ENCODE measurements at regions not wholly inside any gene's neighbourhood (a gene's known extent, or its start where the extent isn't known, plus 50 kb on each side); places are given as distances from the start of the nearest gene placed in this dataset.
"Not testable (repeated sequence)": the region's sequence is repeated elsewhere in the genome, so short reads cannot be mapped to it uniquely, and the experiment has no call there.

DNA sequence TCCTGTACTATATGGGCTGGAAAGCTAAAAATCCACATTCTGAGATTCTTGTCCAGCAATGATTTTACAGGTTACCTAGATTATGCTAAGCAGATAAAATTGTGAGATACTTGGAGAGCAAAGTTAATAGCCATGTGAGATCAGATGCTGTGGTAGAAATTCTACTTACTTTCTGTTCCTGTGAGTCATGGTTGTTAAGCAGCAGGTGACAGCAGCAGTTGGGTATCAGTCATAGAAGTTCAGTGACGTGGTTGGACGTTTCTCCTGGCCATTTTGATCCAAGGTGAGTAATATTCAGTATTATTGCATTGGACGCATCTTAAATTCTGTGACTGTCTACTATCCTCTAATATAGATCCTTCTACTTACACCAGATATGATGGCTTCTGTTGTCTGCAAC lies 524.5 kb downstream of the TMEM38B start:
- DNase-seq (ENCODE audit: low read depth in 3 of 3), result no peak

DNA sequence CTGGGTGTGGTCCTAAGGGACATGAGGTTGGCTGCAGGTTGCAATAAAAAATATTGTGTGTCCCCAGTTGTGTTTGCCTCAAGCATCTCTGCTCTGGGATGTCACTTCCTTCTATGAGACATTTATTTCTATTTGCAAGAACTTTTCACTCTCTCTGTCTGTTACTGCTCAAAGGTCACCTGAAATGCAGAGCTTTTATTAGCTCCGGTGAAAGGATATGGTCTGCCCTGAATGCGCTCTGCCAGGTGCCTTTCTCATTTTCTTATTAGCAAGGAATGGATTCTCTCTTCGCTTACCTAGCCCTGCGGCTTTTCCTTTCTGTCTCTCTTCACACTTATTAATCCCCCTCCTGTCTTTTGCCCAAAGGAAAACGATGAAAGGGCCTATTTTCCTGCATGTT lies 526.1 kb downstream of the TMEM38B start:
- no peak for DNase-seq (ENCODE audit: low read depth in 3 of 3)

DNA sequence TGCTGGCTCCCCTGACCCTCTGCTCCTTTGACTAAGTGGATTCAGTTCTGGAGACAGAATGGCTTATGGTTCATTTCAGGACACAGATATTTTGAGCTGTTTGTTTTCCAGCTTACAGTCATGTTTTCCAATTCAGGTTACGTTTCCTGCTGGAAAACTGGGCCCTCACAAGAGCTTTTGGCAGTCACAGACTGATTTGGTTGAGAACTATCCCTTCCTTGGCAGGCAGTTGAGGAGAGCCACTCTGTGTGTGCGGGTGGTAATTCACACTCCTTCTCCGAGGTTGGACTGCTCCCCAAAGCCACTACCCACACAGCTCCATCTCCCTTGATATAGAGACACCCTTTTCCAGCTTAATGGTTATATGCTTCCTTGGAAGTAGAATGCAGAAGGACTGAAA lies 534.5 kb downstream of the TMEM38B start:
- DNase-seq (ENCODE audit: low read depth in 3 of 3), result no peak

DNA sequence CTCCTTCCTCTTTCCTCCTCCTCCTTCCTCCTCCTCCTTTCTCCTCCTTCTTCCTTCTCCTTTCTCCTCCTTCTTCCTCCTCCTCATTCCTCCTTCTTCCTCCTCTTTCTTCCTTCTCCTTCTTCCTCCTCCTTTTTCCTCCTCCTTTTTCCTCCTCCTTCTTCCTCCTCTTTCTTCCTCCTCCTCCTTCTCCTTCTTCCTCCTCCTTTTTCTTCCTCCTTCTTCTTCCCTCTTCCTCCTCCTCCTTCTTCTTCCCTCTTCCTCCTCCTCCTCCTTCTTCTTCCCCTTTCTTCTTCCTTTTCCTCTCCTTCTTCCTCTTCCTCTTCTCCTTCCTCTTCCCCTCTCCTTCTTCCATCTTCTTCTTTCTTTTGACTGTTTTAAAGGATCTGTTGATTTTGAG lies 538.8 kb downstream of the TMEM38B start:
- no peak for DNase-seq (ENCODE audit: low read depth in 3 of 3)

DNA sequence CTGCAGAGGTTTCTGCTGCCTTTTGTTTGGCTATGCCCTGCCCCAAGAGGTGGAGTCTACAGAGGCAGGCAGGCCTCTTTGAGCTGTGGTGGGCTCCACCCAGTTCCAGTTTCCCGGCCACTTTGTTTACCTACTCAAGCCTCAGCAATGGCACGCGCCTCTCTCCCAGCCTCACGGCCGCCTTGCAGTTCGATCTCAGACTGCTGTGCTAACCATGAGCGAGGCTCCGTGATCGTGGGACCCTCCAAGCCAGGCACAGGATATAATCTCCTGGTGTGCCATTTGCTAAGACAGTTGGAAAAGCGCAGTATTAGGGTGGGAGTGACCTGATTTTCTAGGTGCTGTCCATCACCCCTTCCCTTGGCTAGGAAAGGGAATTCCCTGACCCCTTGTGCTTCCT lies 566.6 kb downstream of the TMEM38B start:
- not testable (repeated sequence) for DNase-seq (ENCODE audit: low read depth in 3 of 3)

DNA sequence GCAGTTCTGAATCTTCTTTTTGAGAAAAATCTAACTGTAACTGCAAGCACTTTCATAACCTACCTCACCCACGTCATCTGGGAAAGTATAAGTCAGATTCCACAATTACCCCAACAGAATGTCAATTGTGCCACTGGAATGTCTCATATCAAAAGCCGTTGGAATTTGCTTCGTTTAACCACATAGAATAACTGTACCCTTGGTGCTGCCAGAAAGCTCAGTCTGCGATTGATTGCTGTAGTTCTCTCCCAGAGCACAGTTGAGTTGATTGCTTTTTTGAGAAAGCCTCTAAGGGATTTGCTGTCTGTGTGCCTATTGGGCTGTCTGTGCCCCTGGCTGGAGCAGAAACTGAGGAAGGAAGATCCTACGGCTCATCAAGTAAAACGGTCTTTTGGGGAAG lies 583.6 kb downstream of the TMEM38B start:
- DNase-seq (ENCODE audit: low read depth in 3 of 3), result no peak

DNA sequence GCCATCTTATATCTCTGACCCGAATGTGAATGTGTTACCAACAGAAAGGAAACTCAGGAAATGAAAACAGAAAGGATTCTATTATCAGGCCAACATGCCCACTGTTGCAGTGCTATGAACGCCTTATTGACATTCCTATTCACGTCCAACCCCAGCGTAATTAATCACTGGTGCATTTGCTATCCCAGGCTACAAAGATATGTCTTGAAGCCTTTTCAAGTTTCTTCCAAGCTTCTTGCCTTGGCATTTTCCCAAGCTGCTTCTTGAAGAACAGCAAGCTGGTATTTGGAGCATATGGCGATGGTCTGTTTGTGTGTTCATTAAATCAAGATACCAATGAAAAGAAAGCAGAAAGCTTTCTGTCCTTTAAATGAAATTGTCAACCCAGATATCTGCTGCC lies 579.2 kb upstream of the ZNF462 start:
- no peak for DNase-seq (ENCODE audit: low read depth in 3 of 3)

DNA sequence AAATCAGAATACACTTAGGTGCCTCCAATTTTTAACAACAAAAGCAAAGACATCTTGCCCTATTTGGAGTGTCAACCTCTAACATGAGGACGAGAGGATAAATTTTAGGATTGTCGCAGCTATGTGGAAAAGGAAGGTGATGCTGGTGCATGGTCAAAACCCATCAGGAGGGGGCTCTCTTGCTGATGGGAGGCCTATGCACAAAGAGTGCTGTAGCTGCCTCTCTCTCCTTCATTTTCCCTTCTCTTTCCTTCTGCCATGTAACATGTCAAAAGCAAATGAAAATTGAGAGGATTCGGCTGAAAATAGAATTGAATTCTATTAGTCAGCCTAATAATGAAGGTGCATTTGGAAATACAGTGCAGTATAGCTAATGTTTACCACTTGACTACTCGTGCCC lies 578.7 kb upstream of the ZNF462 start:
- DNase-seq (ENCODE audit: low read depth in 3 of 3), result no peak

DNA sequence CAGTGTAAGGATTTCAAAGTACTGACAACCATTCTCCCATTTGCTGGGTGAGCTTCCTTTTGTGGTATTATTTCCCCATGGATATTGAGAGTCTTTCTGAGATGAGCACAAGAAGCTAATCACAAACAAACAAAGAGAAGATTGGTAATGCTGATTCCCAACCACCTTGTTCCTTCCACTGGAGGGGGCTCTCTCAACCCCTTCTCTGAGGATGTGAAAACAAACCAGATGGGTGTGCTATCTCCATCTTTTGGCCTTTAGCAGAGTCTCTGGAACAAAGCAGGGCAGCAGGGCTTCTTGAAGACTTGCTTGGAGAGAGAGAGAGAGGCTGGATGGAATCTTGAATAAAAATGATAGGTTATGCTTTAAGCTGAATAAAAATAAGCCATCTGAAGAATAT lies 576.7 kb upstream of the ZNF462 start:
- DNase-seq (ENCODE audit: low read depth in 3 of 3), result no peak

DNA sequence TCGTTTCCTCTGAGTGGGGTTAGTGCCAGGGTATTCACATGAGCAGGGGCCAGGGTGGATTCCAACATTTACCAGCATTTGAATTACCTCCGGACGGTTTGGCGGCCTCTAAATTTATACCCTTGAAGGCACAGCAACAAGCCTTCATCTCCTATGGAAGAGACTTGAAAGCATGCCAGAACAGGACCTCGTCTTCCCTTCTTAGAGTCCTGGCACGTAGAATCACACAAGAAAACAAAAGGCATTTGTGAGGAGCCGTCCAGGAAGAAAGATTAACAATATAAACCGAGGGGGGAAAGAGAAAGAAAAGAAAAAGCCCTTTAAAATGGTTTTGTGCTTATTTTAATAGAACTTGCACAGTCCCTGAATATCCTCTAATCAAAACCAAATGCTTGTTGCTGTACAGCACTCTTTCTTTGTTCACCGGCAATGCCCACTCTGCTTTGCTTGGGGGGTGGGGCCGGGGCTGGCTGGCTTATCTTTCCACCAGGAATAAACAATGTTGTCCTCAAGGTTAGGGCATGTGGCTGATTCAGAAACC lies 575.8 kb upstream of the ZNF462 start:
- DNase-seq (ENCODE audit: low read depth in 3 of 3), result no peak

DNA sequence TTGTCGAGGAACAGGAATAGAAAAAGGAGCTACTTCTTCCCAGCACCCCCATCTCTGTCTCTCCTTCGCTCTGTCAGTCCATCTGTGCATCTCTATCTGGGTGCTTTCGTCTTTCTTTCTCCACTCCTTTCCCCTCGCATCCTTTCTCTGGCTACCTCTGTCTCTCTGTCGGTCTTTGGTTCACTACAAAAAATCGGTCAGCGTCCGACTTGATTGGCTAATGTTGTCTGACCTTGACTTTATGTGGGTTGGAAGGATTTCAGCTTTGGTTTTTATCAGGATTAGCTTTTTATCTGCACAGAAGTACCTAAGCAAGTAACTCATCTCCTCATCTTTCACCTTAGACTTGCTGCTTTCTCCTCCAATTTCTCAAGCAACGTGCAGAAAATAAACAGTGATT lies 575.2 kb upstream of the ZNF462 start:
- no peak for DNase-seq (ENCODE audit: low read depth in 3 of 3)

DNA sequence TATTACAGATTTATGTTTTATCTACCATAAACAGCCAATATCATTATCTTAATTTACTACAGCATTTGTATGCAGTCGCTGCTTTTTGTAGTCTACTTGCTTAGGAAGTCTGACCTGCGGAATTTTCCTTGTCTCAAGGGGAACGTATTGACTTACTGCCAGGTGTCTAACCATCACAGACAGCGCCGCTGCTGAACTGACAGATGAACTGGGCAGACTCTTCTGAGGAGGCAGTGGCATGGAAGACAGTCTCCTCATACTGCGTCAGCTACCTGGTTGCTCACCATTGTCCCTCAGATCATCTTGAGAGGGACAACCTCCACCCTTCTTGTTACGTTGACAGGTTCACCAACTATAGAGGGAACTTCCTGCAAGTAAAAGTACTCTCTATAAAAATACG lies 574.3 kb upstream of the ZNF462 start:
- no peak for DNase-seq (ENCODE audit: low read depth in 3 of 3)

DNA sequence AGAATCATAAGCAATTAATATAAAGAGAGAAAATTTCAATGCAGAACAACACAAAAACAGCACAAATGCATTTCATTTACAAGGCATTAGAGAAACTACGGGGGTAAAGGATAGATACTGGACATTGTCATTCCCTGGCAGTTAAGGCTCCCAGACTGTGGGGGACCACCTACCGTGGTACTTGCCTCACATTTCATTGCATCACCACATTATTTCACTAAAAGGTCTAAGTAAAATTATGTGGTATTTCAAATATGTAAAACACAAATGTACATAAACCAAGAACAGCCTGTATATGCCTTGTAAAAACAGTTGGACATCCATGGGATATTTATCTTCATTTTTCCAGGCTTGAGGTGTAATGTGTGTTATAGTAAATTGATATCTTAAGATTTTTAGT lies 571.2 kb upstream of the ZNF462 start:
- no peak for DNase-seq (ENCODE audit: low read depth in 3 of 3)

DNA sequence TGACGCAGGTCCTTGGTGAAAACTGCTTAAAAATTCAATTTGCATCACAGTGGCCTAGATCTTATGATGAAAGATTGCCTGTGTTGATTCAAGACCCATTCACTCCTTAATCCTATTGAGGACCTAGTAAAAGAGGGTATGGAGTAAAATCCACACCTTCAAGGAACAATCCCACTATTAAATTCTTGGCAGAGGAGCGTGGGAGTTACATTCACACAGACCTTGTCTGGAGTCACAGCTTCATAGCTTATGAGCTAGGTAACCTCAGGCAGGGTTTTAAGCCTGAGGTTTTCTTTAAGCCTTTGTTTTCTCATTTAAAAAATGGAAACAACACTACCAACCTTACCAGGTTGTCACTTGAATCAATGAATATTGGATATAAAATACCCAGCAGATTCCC lies 566.5 kb upstream of the ZNF462 start:
- DNase-seq (ENCODE audit: low read depth in 3 of 3), result no peak

DNA sequence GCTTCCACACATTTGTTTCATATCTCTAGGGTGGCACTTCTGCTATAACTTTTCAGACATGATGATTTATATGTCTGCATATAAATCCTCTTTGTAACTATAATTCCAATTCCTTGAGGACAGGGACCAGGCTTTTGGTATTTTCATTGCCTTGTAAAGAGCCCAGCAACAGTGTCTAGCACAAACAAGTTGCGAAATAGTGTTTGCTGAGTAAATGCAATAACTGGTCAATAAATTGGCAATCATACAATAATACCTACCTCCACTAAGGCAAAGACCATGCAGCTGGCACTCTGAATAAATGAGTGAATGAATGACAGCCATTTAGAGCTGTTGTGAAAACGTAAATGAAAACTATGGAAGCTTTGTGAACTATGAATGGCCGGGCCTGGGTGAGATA lies 564.0 kb upstream of the ZNF462 start:
- no peak for DNase-seq (ENCODE audit: low read depth in 3 of 3)

DNA sequence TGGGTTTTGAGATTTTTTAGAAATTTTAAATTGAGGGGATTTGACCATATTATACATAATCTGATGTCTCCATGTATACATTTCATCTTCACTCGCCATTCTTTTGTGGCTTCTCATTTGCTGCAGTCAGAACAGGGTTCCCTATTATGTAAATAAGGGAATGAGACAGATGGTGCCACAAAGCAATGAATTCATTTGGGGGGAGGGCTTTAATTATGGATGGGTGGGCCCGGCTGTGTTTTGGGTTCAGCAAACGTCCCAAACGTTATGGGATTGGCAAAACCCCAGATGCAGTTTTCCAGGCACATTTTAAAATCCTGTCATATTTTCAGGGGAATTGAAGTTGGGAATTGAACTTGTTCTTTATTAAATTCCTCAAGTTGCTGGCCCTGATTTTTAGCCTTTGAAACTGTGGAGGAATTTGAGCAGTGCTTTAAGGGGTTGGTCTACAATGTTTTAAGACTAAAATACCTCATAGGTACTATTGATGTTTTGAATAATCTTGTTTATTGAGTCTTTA lies 558.5 kb upstream of the ZNF462 start:
- DNase-seq (ENCODE audit: low read depth in 3 of 3), result no peak

DNA sequence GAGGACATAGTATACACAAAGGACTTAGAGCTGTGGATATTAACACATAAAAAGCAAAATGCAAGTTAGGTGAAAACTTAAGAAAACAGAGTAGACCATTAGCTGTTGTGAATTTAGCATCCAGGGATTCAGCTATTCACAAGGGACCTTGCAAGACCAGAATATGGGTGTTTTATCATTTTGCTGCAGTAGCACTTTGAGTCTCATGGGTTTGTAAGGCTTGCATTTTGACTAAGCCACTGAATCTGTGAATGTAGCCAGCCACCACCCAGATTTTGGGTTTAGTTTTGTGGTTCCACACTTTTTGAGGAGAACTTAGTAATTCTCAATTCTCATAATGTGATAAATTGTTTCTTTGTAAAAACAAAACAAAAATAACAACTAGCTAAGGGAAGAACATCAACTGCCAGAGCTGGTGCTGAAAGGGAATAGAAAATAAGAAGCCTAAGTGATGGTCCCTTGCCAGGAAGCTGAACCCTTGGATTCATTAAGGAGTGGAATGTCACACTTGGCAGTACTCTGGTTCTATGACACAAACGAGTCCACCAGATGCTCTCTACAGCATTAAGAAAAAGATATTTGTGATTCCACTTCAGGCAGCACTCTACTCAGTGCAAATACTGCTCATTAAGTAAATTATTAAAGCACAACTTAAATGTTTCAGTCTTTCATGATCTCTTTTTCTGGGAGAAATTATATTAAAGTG lies 557.4 kb upstream of the ZNF462 start:
- no peak for DNase-seq (ENCODE audit: low read depth in 3 of 3)

DNA sequence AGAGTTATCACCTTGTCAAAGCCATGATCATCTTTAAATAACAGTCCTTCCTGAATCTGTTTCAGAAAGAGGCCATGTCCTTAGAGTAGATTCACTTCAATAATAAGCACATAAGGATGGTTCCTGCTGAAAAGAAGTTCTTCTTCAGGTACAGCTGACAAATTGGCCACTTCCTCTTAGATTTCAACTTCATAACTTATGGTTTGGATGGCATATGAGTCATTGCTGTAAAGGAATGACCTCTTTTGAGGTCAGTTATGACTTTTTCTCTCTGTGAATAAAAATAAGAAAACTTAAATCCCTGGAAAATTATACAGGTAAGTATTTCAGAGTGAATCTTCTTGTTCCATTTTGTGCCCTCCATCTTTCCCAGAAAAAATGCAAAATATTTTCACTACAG lies 555.3 kb upstream of the ZNF462 start:
- no peak for DNase-seq (ENCODE audit: low read depth in 3 of 3)

DNA sequence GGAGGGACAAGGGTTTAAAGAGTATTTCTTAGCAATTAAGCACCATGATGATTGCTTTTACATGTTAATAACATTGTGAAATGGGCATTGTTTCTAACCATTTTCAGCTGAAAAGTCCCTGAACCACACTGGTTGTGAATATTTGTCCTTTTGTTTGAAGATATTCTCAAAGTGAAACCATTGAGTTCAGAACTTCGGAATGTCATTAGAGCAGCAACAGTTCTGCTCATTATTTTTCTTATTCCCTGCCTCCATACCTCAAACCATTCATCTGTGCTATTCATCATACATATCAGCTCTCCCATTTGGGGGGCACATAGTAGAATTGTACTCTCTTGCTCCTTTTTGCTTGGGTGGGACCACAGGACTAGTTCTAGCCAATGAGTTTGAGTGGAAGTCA lies 553.0 kb upstream of the ZNF462 start:
- no peak for DNase-seq (ENCODE audit: low read depth in 3 of 3)

DNA sequence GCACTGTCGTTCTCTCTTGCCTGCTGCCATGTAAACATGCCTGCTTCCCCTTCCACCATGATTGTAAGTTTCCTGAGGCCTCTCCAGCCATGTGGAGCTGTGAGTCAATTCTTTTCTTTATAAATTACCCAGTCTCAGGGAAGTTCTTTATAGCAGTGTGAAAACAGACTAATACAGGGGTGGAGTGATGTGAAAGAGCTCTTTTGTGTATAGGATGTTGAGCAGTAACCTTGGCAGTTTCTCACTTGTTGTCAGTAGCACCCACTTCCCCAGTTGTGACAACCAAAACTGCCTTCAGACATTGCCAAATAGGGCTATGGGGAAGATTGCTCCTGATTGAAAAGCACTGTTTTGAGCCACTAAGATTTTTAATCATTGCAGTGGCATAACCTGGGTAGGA lies 552.2 kb upstream of the ZNF462 start:
- DNase-seq (ENCODE audit: low read depth in 3 of 3), result no peak

DNA sequence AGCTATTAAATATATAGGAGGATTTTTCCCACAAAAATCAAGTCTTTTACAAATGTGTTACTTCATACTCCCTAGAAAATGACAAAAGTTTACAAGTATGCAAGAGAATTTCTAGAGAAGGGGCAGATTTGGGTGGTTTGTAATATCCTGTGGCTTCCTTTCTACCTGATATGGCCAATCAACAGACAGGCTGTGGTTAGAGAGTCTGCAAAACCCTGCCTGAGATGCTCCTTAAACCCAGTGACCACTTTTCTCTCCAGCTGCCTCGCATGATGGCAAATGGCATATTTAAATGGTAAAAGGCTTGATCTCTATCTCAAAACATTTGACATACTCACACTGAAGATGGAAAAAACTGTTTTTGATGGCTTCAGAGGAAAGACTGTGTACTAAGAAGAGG lies 550.1 kb upstream of the ZNF462 start:
- DNase-seq (ENCODE audit: low read depth in 3 of 3), result no peak

DNA sequence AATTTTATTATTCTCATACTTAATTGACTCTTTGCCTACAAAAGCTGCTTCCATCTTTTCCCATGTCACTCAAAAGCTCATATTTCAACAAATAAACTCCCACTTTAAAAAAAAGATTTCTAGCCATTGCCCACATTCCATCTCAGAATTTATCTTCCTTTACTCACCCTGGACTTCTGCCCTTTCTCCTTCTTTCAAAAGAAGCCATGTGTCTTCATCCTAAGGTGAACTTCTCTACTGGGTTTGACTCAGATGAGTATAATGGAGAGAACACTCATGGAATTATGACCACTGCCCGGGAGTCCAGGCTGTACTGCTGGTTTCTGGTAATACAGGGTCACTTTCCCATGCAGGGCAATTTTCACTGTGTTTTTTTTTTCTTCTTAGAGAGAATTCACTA lies 548.5 kb upstream of the ZNF462 start:
- no peak for DNase-seq (ENCODE audit: low read depth in 3 of 3)

DNA sequence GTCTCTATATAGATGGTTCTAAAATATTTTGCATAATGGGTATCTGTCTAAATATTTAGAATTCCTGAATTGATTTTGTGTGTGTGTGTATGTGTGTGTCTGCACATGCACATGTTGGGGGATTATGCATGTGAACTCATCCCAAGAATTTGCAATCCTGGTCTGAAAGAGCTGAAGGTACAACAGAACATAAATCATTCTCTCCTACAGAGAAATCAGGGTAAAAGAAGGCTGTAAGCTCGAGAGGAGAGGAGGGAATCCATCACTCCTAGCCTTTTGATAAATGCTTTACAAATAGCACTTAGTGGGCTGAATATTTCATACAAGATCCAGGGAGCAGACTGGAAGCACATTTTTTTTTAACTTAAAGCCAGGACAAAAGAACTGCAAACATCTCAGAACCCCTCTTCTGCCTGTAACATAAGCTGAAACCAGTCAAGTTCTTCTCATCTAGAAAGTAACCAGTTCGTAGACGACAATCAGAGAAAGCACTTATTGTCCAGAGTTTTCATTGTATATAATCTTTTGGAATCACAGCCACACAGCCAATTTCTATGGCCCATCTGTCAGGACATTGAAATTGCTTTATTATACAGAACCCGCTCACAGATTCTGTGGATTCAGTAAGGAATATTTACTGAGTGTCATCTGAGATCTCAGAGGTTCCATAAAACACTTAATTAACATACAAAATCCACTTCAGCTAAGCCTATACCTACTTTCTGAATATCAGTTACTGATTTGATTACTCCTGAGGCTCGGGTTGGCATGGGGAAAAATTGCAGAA lies 541.4 kb upstream of the ZNF462 start:
- no peak for DNase-seq (ENCODE audit: low read depth in 3 of 3)

Data from stimulated activated CD4-positive, alpha-beta T cell treated with anti-CD3 and anti-CD28 coated beads, TNF-alpha, amount 100 ng/mL, for 4 hours (primary cell).